LoVo (cell line): ENCODE measurements at regions not wholly inside any gene's neighbourhood (a gene's known extent, or its start where the extent isn't known, plus 50 kb on each side); places are given as distances from the start of the nearest gene placed in this dataset.
"Not testable (repeated sequence)": the region's sequence is repeated elsewhere in the genome, so short reads cannot be mapped to it uniquely, and the experiment has no call there.

ENCODE experiments used
- DNase-seq: peaks from one replicate; pipeline ENCODE4 v3.0.0-alpha.2; 2016; ENCODE audit warnings: low spot score

GRCh38 chr4:12173496-12173895 lies 744.8 kb upstream of the HS3ST1 start:
- DNase-seq: no peak

DNA sequence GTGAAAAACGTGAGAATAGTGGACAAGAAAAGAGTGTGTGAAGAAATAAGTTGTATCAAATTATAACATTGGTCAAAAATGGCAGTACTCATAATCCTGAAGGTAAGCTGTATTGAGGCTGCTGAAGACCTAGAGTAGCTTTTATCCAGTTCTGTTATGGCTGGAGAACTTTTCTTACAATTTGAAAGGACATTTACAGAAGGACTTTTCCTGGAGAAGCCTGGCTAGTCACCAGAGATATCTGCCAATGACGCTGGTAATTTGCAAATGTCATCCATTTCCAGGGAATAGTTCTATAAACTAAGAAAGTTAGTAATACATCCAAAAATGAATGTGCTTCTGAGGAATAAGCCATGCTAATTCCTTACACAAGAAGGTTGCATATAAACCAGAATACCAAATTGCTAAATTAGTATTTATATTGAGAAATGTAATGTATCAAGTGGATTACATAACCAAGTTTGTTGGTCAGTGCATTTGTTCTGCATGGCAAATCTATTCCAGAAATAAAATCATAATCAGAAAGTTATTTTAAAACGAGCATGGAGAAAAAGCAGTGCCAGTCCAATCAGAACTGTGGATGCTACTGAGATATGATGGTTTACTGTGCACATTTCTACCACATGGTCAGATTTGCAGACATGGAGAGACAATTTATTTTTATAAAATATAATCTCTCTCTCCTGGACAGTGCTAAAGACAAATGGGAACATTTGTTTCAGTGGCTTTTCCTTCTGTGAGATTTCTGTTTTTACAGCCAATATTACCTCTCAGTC lies 743.7 kb upstream of the HS3ST1 start:
- no peak for DNase-seq

DNA sequence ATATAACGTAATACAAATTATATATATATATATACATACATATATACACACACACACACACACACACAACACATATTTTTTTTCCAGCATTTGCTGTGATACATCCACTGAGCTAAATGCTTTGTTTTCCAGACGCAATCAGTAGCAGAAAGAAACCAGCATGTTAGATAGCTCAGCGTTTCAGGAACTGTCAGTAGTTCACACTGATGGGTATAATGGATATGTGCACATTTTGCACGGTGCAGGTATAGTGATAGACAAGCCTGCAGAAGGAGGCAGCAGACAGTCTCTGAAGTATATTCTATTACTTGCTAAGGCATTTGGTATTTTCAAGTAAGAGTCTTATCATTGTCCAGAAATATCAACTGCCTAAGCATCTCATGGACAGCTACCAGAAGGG lies 741.6 kb upstream of the HS3ST1 start:
- DNase-seq: no peak

DNA sequence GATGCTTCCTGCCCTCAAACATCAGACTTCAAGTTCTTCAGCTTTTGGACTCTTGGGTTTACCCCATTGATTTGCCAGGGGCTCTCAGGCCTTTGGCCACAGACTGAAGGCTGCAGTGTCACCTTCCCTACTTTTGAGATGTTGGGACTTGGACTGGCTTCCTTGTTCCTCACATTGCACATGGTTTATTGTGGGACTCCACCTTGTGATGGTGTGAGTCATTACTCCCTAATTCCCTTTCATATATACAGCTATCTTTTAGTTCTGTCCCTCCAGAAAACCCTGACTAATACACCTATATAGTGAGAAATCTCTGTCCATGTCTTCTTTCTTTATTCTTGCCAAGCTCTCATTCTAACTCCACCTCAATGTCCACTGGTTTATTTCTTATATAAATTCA lies 736.9 kb upstream of the HS3ST1 start:
- no peak for DNase-seq

DNA sequence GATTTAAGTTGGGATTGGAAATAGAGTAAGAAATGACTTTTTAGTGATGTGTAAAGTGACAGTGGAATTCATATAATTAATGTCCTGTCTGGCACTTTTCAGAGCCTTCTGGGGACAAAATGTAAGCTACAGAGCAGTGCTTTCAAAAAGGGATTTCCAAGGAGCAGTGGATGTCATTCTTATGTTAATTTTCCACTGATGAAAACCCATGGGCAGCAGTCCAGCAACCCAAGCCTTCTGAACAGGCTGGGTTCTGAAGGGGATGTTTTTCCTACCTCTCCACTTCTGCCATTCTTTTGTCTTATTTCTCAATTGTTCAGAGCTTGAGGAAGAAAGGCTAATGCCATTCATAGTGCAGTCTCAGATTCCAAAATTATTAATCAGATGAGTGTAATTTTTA lies 717.6 kb upstream of the HS3ST1 start:
- no peak for DNase-seq

GRCh38 chr4:12145768-12146167 lies 717.1 kb upstream of the HS3ST1 start:
- DNase-seq: no peak

DNA sequence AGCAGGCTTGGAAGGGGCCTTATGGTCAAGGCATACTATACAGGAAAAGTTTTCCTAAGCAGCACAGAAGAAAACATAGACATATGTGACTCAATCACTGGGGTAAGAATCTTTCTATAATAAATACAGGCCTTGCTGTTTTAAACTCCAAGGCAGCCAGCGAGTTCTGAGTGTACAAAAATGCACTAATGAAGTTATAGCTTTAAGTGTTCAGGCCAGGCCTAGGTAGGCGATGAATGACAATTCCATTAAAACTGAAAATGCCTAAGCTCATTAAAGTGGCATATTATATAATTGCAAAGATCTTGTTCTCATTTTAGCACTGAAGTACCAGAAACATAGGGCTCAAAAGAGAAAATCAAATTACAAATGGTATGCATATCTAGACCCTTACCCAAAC lies 716.4 kb upstream of the HS3ST1 start:
- DNase-seq: no peak

DNA sequence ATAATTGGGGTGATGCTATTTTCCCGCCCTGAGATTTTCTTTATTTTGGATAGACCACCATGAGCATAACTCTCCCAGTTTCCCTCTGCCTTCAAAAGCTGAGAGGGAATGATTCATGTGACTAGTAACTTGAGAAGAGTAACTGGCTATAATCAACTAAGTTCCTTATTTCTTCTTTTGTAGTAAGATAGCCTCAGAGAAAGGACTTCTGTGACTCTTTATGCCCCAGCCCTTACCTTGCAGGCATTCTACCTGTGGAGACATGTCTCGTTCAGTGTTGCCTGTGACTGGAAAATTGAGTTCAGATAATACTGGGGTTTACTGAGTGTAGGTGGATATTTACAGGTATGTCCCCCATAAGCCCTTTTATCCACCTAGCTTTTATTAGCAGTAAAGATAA lies 715.4 kb upstream of the HS3ST1 start:
- DNase-seq: no peak

DNA sequence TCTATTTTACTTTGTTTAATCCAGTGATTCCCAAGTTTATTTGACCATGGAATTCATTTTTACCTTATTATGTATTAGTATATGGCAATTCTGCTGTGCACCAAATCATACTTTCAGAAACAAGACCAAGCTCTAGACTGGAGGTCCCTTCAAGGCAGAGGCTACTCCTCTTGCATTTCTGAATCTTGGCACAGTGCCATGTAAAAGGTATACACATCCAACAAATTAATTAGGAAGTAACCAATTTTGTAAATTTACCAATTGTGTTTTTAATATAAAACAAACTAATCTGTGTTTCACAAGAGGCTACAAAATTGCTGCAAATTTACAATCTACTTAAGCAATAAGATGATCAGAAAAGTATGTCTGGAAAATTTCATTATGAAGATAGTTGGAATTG lies 712.2 kb upstream of the HS3ST1 start:
- DNase-seq: no peak

- DNase-seq: no peak
Observed at GRCh38 chr4:12139296-12139695, 710.6 kb upstream of the HS3ST1 start.

DNA sequence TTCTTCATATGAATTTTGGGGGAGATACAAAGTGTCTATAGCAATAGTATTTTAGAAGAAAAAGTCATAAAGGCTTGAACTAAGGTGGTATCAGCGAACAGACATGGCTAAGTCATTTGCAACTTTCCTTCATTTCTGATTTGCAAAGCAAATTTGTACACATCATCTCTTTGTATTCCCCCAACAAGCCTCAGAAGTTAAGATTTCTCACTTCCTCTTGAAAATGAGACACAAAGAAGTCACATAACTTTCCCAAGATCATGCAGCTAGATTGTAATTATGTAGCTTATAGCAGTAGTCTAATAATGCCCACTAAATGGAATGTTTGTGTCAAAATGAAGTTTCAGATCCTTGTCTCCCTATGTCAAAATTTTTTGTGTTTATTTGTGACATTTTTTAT lies 709.8 kb upstream of the HS3ST1 start:
- no peak for DNase-seq

- no peak for DNase-seq
Observed at GRCh38 chr4:12137575-12137974, 708.9 kb upstream of the HS3ST1 start.

DNA sequence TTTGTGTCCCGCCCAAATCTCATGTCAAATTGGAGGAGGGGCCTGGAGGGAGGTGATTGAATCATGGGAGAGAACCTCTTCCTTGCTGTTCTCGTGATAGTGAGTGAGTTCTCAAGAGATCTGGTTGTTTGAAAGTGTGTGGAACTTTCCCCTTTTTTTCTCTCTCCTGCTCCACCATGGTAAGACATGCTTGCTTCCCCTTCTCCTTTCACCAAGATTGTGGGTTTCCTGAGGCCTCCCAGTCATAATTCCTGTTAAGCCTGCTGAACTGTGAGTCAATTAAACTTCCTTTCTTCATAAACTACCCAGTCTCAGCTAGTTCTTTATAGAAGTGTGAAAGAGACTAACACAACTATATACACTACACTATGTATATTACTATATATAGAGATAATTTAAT lies 697.8 kb upstream of the HS3ST1 start:
- DNase-seq: no peak

GRCh38 chr4:12124138-12124537 lies 695.4 kb upstream of the HS3ST1 start:
- no peak for DNase-seq

- no peak for DNase-seq
Observed at GRCh38 chr4:12123707-12124106, 695.0 kb upstream of the HS3ST1 start.

DNA sequence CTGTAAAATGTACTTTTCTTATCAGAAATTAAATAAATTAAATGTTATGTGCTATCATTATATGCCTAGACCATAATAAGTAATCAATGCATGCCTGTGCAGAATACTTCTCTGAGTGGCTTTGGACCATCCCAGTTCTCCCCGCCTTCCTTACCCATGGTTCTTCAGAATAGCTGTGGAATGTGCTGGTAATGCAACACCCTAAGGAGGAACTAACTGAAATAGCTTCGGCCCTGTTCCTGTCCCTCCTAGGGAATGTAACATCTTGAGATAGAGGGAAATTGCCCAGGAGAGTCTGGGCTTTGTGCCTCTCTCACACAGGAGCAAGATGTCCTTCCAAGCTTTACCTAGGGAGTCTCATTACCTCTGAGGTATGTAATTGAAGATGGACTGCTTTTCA lies 693.6 kb upstream of the HS3ST1 start:
- DNase-seq: no peak

DNA sequence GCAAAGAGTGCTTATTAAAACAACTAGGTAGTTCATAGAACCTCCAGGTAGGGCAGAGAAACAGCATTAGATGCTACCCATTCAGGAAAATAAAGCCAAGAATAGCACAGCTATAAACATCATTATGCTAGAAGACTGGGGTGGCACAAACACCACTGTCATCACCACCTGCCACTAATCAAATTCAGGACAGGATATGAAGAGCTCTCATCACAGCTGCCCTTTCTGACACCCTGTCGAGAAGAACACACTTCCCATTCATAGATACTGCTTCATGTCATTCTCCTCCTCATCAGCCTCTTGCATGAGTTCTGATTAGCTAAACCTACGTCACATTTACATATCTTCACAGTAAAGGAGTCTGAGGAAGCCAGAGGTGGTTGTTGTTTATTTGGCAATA lies 692.3 kb upstream of the HS3ST1 start:
- DNase-seq: no peak

DNA sequence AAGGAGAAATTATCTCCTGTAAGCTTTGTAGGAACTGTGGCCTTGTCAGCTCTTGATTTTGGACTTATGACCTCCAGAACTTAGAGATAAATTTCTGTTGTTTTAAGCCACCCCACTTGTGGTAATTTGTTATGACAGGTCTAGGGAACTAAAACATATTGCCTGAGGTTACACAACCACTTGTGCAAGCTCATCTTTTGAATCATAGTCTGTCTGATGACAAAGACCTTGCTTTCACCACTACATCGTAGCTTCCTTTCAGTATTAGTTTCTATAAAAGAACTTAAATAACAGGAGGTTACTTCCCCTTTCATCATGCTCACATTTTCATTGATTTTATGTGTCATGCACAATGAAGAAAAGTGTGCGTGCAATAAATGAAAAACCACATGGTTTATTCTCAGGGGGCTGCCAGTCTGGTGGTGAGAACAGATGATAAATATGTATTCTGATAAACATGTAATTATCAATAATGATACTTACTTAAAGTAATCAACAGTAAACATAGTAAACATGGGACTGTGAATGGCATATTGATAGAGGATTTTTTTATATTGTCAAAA lies 690.0 kb upstream of the HS3ST1 start:
- no peak for DNase-seq

DNA sequence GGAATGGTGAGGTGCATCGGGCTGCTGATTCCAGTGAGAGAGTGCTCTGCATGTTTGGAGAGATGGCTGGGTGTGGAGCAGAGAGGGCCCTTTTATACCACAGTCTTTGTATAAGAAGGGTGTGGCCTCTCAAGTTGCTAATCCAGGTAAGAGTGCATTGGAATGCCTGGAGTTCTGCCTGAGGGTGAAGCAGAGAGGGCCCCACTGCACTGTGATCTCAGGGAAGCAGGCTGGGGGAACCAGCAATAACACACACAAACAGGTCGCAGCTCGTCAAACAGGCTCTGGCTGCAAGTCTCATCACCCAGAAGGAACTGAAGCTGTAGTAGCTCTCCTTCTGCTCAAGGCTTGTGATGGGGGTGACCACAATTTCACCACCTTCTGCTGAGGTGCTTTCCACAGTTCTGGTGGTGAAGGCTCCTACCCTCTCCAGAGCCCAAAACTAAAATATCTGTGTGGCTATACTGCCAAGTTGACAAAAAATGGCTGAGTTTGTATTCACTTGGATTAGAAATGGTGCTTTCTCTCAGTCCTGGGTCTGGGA lies 687.4 kb upstream of the HS3ST1 start:
- DNase-seq: no peak

- no peak for DNase-seq
Observed at GRCh38 chr4:12110627-12111026, 681.9 kb upstream of the HS3ST1 start.

- not testable (repeated sequence) for DNase-seq
Observed at GRCh38 chr4:12109056-12109455, 680.4 kb upstream of the HS3ST1 start.

- no peak for DNase-seq
Observed at GRCh38 chr4:12105519-12105918, 676.8 kb upstream of the HS3ST1 start.

DNA sequence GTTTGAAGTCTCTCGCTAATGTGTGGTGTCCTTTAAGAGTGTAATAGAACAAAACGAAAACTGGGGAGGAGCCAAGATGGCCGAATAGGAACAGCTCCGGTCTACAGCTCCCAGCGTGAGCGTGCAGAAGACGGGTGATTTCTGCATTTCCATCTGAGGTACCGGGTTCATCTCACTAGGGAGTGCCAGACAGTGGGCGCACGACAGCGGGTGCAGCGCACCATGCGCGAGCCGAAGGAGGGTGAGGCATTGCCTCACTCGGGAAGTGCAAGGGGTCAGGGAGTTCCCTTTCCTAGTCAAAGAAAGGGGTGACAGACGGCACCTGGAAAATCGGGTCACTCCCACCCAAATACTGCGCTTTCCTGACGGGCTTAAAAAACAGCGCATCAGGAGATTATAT lies 661.2 kb upstream of the HS3ST1 start:
- DNase-seq: not testable (repeated sequence)

DNA sequence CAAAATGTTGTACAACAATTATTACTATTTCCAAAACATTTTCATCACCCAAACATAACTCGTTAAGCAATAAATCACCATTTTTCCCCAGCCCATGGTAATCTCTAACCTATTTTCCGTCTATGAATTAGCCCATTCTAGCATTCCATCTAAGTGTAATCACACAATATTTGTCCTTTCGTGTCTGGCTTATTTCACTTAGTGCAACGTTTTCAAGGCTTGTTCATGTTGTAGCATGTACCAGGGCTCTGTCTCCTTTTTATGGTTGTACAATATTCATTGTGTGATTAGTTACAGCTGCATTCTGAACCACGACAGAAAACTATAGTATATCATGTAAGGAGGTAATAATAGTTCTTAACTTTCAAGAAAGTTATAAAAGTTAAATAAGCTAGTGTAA lies 656.0 kb upstream of the HS3ST1 start:
- no peak for DNase-seq
